ENCODE measurements at regions not wholly inside any gene's neighbourhood (a gene's known extent, or its start where the extent isn't known, plus 50 kb on each side); places are given as distances from the start of the nearest gene placed in this dataset.

GRCh38 chr18:68147728-68148127, 567.2 kb downstream of the TMX3 start:
- FAIRE-seq, result no peak
- TF ChIP-seq POU2F2 (IDR thresholded peaks at IDR 0.05; ENCODE audit: low read depth, low read length), result no peak
- no peak for TF ChIP-seq TAF1 (IDR thresholded peaks at IDR 0.05; ENCODE audit: low read depth, low read length)
- no peak for TF ChIP-seq SPI1 (IDR thresholded peaks at IDR 0.05; ENCODE audit: low read depth, low read length)
- TF ChIP-seq PAX5 (IDR thresholded peaks at IDR 0.05; ENCODE audit: insufficient read depth, low read length, severe bottlenecking), result no peak
- no peak for TF ChIP-seq POLR2A (IDR thresholded peaks at IDR 0.05; ENCODE audit: low read depth, low read length)
- no peak for TF ChIP-seq POLR2AphosphoS5 (IDR thresholded peaks at IDR 0.05; ENCODE audit: low read depth, low read length)
- DNase-seq (ENCODE audit: insufficient read length, low spot score), result no peak

GRCh38 chr18:68121826-68122225, 593.1 kb downstream of the TMX3 start:
- FAIRE-seq, result no peak
- TF ChIP-seq POLR2A (IDR thresholded peaks at IDR 0.05; ENCODE audit: low read depth, low read length) (no peak), PAX5 (IDR thresholded peaks at IDR 0.05; ENCODE audit: insufficient read depth, low read length, severe bottlenecking) (no peak), SPI1 (IDR thresholded peaks at IDR 0.05; ENCODE audit: low read depth, low read length) (no peak), POU2F2 (IDR thresholded peaks at IDR 0.05; ENCODE audit: low read depth, low read length) (no peak), TAF1 (IDR thresholded peaks at IDR 0.05; ENCODE audit: low read depth, low read length) (no peak), POLR2AphosphoS5 (IDR thresholded peaks at IDR 0.05; ENCODE audit: low read depth, low read length) (no peak)
- DNase-seq (ENCODE audit: insufficient read length, low spot score), result no peak

- DNase-seq (ENCODE audit: insufficient read length, low spot score), result no peak
- no peak for TF ChIP-seq POLR2AphosphoS5 (IDR thresholded peaks at IDR 0.05; ENCODE audit: low read depth, low read length)
- no peak for TF ChIP-seq POU2F2 (IDR thresholded peaks at IDR 0.05; ENCODE audit: low read depth, low read length)
- no peak for TF ChIP-seq PAX5 (IDR thresholded peaks at IDR 0.05; ENCODE audit: insufficient read depth, low read length, severe bottlenecking)
- TF ChIP-seq POLR2A (IDR thresholded peaks at IDR 0.05; ENCODE audit: low read depth, low read length), result no peak
- TF ChIP-seq TAF1 (IDR thresholded peaks at IDR 0.05; ENCODE audit: low read depth, low read length), result no peak
- no peak for TF ChIP-seq SPI1 (IDR thresholded peaks at IDR 0.05; ENCODE audit: low read depth, low read length)
- no peak for FAIRE-seq
These were observed 593.6 kb downstream of the TMX3 start for GRCh38 chr18:68121308-68121707.

- FAIRE-seq, result no peak
These were observed 598.5 kb upstream of the DSEL start for GRCh38 chr18:68114989-68115388.

DNA sequence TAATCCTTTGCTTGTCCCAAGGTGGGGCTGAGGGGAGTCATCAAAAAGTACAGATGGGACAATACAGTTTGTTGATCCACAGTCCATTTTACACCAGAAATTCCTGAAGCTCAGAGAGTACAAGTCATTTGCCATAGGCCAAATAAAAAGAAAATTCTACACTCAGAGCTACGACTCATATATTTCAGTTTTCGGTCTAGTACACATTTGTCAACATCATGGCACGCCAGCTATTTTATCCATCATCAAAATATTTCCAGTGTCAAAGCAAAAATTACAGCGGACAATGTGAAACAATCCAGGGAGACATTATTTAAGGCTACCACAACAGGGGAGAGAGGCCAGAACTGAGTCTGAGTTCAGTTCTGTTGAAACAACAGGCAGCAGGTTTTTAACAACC, 587.5 kb upstream of the DSEL start:
- no peak for TF ChIP-seq TAF1 (IDR thresholded peaks at IDR 0.05; ENCODE audit: low read depth, low read length)
- TF ChIP-seq POLR2AphosphoS5 (IDR thresholded peaks at IDR 0.05; ENCODE audit: low read depth, low read length), result no peak
- TF ChIP-seq POLR2A (IDR thresholded peaks at IDR 0.05; ENCODE audit: low read depth, low read length), result no peak
- TF ChIP-seq SPI1 (IDR thresholded peaks at IDR 0.05; ENCODE audit: low read depth, low read length), result no peak
- no peak for TF ChIP-seq POU2F2 (IDR thresholded peaks at IDR 0.05; ENCODE audit: low read depth, low read length)
- no peak for TF ChIP-seq PAX5 (IDR thresholded peaks at IDR 0.05; ENCODE audit: insufficient read depth, low read length, severe bottlenecking)
- FAIRE-seq (no peak), DNase-seq (ENCODE audit: insufficient read length, low spot score) (no peak)

More at GRCh38 chr18:68114989-68115388, 598.5 kb upstream of the DSEL start:
- TF ChIP-seq TAF1 (IDR thresholded peaks at IDR 0.05; ENCODE audit: low read depth, low read length) (no peak), POLR2A (IDR thresholded peaks at IDR 0.05; ENCODE audit: low read depth, low read length) (no peak), PAX5 (IDR thresholded peaks at IDR 0.05; ENCODE audit: insufficient read depth, low read length, severe bottlenecking) (no peak), POU2F2 (IDR thresholded peaks at IDR 0.05; ENCODE audit: low read depth, low read length) (no peak), POLR2AphosphoS5 (IDR thresholded peaks at IDR 0.05; ENCODE audit: low read depth, low read length) (no peak), SPI1 (IDR thresholded peaks at IDR 0.05; ENCODE audit: low read depth, low read length) (no peak)
- DNase-seq (ENCODE audit: insufficient read length, low spot score), result no peak

DNA sequence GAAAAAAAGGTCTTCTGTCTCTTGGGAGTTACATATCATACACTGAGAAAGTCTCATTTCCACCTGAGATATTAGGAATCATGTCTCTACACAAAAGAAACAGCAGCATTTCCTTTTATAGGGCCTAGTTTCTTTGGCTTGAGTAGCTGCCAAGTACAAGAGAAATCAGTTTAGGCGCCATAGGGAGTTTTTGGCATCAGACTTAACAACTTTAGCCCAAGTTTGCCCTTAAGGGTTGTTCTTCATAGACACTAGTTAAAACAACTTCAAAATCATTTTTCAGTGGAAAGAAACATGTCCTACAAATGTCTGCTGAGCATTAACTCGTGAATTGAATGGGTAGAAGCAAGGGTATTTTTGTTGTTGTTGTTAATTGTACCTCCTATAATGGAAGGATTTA, 587.0 kb upstream of the DSEL start:
- no peak for FAIRE-seq
- TF ChIP-seq POLR2AphosphoS5 (IDR thresholded peaks at IDR 0.05; ENCODE audit: low read depth, low read length) (no peak), SPI1 (IDR thresholded peaks at IDR 0.05; ENCODE audit: low read depth, low read length) (no peak), POLR2A (IDR thresholded peaks at IDR 0.05; ENCODE audit: low read depth, low read length) (no peak), TAF1 (IDR thresholded peaks at IDR 0.05; ENCODE audit: low read depth, low read length) (no peak), PAX5 (IDR thresholded peaks at IDR 0.05; ENCODE audit: insufficient read depth, low read length, severe bottlenecking) (no peak), POU2F2 (IDR thresholded peaks at IDR 0.05; ENCODE audit: low read depth, low read length) (no peak)
- DNase-seq (ENCODE audit: insufficient read length, low spot score), result no peak

DNA sequence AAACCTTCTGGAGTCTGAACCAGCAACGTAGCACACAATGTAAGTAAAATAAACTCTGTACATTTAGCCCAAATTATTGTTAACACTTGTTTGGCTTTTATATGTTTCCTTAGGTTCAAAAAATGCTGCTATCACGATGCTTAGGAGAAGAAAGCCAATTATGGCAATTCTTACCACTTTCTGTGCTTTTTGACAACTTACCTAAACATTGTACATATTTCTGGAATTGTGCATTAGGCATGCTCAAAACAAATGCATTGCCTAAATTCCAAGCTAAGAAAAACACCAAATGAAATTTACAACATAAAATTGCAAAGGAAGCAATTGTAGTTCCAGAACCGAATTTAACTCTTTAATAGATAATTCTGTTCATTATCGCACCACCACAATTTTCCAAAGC, 585.6 kb upstream of the DSEL start:
- TF ChIP-seq SPI1 (IDR thresholded peaks at IDR 0.05; ENCODE audit: low read depth, low read length), result no peak
- no peak for TF ChIP-seq POU2F2 (IDR thresholded peaks at IDR 0.05; ENCODE audit: low read depth, low read length)
- DNase-seq (ENCODE audit: insufficient read length, low spot score) (no peak), FAIRE-seq (no peak)

- TF ChIP-seq SPI1 (IDR thresholded peaks at IDR 0.05; ENCODE audit: low read depth, low read length) (no peak), PAX5 (IDR thresholded peaks at IDR 0.05; ENCODE audit: insufficient read depth, low read length, severe bottlenecking) (no peak), POLR2AphosphoS5 (IDR thresholded peaks at IDR 0.05; ENCODE audit: low read depth, low read length) (no peak), POLR2A (IDR thresholded peaks at IDR 0.05; ENCODE audit: low read depth, low read length) (no peak), POU2F2 (IDR thresholded peaks at IDR 0.05; ENCODE audit: low read depth, low read length) (no peak), TAF1 (IDR thresholded peaks at IDR 0.05; ENCODE audit: low read depth, low read length) (no peak)
- no peak for DNase-seq (ENCODE audit: insufficient read length, low spot score)
- FAIRE-seq, result no peak
These were observed 582.1 kb upstream of the DSEL start for GRCh38 chr18:68098655-68099054.

DNA sequence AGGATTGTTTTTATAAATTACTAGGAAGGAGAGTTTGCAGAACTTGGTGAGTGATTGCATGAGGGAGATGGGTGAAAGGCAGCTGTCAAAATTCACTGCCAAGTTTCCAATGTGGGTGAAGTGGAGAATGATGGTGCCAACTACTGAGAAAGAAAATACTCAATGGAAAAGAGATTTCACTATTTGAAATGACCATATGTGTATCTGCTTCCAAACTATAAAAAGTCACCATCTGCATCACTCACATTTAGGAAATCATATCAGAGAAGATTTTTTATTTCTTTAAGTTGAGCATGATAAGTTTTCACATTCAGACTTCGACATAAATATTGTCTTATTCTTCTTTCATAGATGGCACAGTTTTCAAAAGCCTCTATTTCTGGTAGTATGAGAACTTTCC, 570.0 kb upstream of the DSEL start:
- no peak for DNase-seq (ENCODE audit: insufficient read length, low spot score)
- FAIRE-seq, result no peak
- no peak for TF ChIP-seq SPI1 (IDR thresholded peaks at IDR 0.05; ENCODE audit: low read depth, low read length)
- TF ChIP-seq POLR2A (IDR thresholded peaks at IDR 0.05; ENCODE audit: low read depth, low read length), result no peak
- TF ChIP-seq TAF1 (IDR thresholded peaks at IDR 0.05; ENCODE audit: low read depth, low read length), result no peak
- no peak for TF ChIP-seq POLR2AphosphoS5 (IDR thresholded peaks at IDR 0.05; ENCODE audit: low read depth, low read length)
- no peak for TF ChIP-seq POU2F2 (IDR thresholded peaks at IDR 0.05; ENCODE audit: low read depth, low read length)
- no peak for TF ChIP-seq PAX5 (IDR thresholded peaks at IDR 0.05; ENCODE audit: insufficient read depth, low read length, severe bottlenecking)

- FAIRE-seq, result no peak
These were observed 568.7 kb upstream of the DSEL start for GRCh38 chr18:68085251-68085650.

More at GRCh38 chr18:68085251-68085650, 568.7 kb upstream of the DSEL start:
- TF ChIP-seq TAF1 (IDR thresholded peaks at IDR 0.05; ENCODE audit: low read depth, low read length) (no peak), PAX5 (IDR thresholded peaks at IDR 0.05; ENCODE audit: insufficient read depth, low read length, severe bottlenecking) (no peak), POLR2AphosphoS5 (IDR thresholded peaks at IDR 0.05; ENCODE audit: low read depth, low read length) (no peak), POLR2A (IDR thresholded peaks at IDR 0.05; ENCODE audit: low read depth, low read length) (no peak), SPI1 (IDR thresholded peaks at IDR 0.05; ENCODE audit: low read depth, low read length) (no peak), POU2F2 (IDR thresholded peaks at IDR 0.05; ENCODE audit: low read depth, low read length) (no peak)
- DNase-seq (ENCODE audit: insufficient read length, low spot score), result no peak

All from GM12891 (cell line).